Loucy (cell line): ENCODE measurements at regions not wholly inside any gene's neighbourhood (a gene's known extent, or its start where the extent isn't known, plus 50 kb on each side); places are given as distances from the start of the nearest gene placed in this dataset.

ENCODE experiments used
- H2AFZ ChIP-seq: fragments of 200-600 bp; sonication (generic); 2 replicates; pipeline ENCODE4 v1.6.0; 2016; ENCODE audit warnings: antibody characterized with exemption, mild to moderate bottlenecking, low read length, moderate library complexity
- H3F3A ChIP-seq: fragments of 200-600 bp; 2 replicates; pipeline ENCODE4 v1.6.0; 2016; ENCODE audit warnings: antibody characterized with exemption, low read depth, mild to moderate bottlenecking
- H3K27me3 ChIP-seq: fragments of 200-600 bp; sonication (generic); 2 replicates; pipeline ENCODE4 v1.6.1; 2014; ENCODE audit warnings: low read length, mild to moderate bottlenecking; ENCODE audit not compliant: insufficient read depth, poor library complexity, severe bottlenecking
- H3K36me3 ChIP-seq: fragments of 200-600 bp; sonication (generic); 2 replicates; pipeline ENCODE4 v1.6.1; 2016; ENCODE audit warnings: low read length; ENCODE audit not compliant: insufficient read depth
- H3K4me1 ChIP-seq: fragments of 200-600 bp; sonication (generic); 2 replicates; pipeline ENCODE4 v1.5.1; 2014; ENCODE audit warnings: low read length, mild to moderate bottlenecking; ENCODE audit not compliant: insufficient read depth, poor library complexity, severe bottlenecking
- H3K4me2 ChIP-seq: fragments of 200-600 bp; sonication (generic); 2 replicates; pipeline ENCODE4 v1.6.0; 2014; ENCODE audit warnings: antibody characterized with exemption, low read length, low read depth, mild to moderate bottlenecking; ENCODE audit not compliant: poor library complexity, severe bottlenecking
- H3K4me3 ChIP-seq: fragments of 200-600 bp; sonication (generic); 2 replicates; pipeline ENCODE4 v1.5.1; 2014; ENCODE audit warnings: low read length, mild to moderate bottlenecking, mixed read lengths; ENCODE audit not compliant: poor library complexity, severe bottlenecking
- H3K79me2 ChIP-seq: fragments of 200-600 bp; sonication (generic); 2 replicates; pipeline ENCODE4 v1.6.1; 2014; ENCODE audit warnings: low read length; ENCODE audit not compliant: insufficient read depth
- H3K9ac ChIP-seq: fragments of 200-600 bp; sonication (generic); 2 replicates; pipeline ENCODE4 v1.6.0; 2014; ENCODE audit warnings: mild to moderate bottlenecking, low read depth, low read length, moderate library complexity; ENCODE audit not compliant: poor library complexity, severe bottlenecking
- H3K9me2 ChIP-seq: fragments of 200-600 bp; sonication (generic); replicated peaks from 2 replicates; pipeline ENCODE4 v1.6.1; 2016; ENCODE audit warnings: low read depth, low read length, mixed read lengths
- H3K9me3 ChIP-seq: fragments of 200-600 bp; sonication (generic); 2 replicates; pipeline ENCODE4 v1.6.1; 2014; ENCODE audit warnings: mild to moderate bottlenecking, antibody characterized with exemption, low read length, low read depth; ENCODE audit not compliant: insufficient read depth
- H4K20me1 ChIP-seq: fragments of 200-600 bp; sonication (generic); 2 replicates; pipeline ENCODE4 v1.6.0; 2014; ENCODE audit warnings: antibody characterized with exemption, low read length, mild to moderate bottlenecking; ENCODE audit not compliant: insufficient read depth, poor library complexity, severe bottlenecking
- CTCF ChIP-seq: fragments of 200-600 bp; sonication (generic); conservative IDR thresholded peaks from 2 replicates; pipeline ENCODE4 v1.5.1; 2014; ENCODE audit warnings: mild to moderate bottlenecking, antibody characterized with exemption, low read length
- EZH2phosphoT487 ChIP-seq: fragments of 200-600 bp; IDR thresholded peaks from 2 replicates; pipeline ENCODE4 v1.6.1; 2018; ENCODE audit warnings: antibody characterized with exemption, mild to moderate bottlenecking, moderate library complexity, borderline replicate concordance

GRCh38 chr14:26761532-26761931 is 163.7 kb upstream of the NOVA1 start:
- TF ChIP-seq EZH2phosphoT487 = no peak
- no peak for TF ChIP-seq CTCF
- Histone ChIP-seq H3K4me3 (no peak overlapping the region), H2AFZ (no peak overlapping the region), H3F3A (no peaks in the 10 kb centered on the region), H3K9me3 (no peaks in the 10 kb centered on the region), H4K20me1 (no peaks in the 10 kb centered on the region), H3K4me2 (no peak overlapping the region), H3K4me1 (no peaks in the 10 kb centered on the region), H3K36me3 (no peaks in the 10 kb centered on the region), H3K9ac (no peak overlapping the region), H3K9me2 (no peaks in the 10 kb centered on the region), H3K79me2 (no peaks in the 10 kb centered on the region), H3K27me3 (no peaks in the 10 kb centered on the region)

- Histone ChIP-seq H3K4me2 (no peak overlapping the region), H3K27me3 (no peaks in the 10 kb centered on the region), H2AFZ (no peak overlapping the region), H3K36me3 (no peaks in the 10 kb centered on the region), H3K9me3 (no peaks in the 10 kb centered on the region), H3K9ac (no peak overlapping the region), H4K20me1 (no peaks in the 10 kb centered on the region), H3K4me1 (no peaks in the 10 kb centered on the region), H3F3A (no peaks in the 10 kb centered on the region), H3K79me2 (no peaks in the 10 kb centered on the region), H3K4me3 (no peak overlapping the region), H3K9me2 (no peaks in the 10 kb centered on the region)
- TF ChIP-seq EZH2phosphoT487 = no peak
- TF ChIP-seq CTCF = no peak
Observed at GRCh38 chr14:26765301-26765700, 167.5 kb upstream of the NOVA1 start.

GRCh38 chr14:26765768-26766520 is 168.1 kb upstream of the NOVA1 start:
- Histone ChIP-seq H3K36me3 (no peaks in the 10 kb centered on the region), H3K4me3 (no peak overlapping the region), H3F3A (no peaks in the 10 kb centered on the region), H2AFZ (no peak overlapping the region), H3K79me2 (no peaks in the 10 kb centered on the region), H3K9me2 (no peaks in the 10 kb centered on the region), H4K20me1 (no peaks in the 10 kb centered on the region), H3K27me3 (no peaks in the 10 kb centered on the region), H3K9me3 (no peaks in the 10 kb centered on the region), H3K4me2 (no peak overlapping the region), H3K4me1 (no peaks in the 10 kb centered on the region), H3K9ac (no peak overlapping the region)
- TF ChIP-seq EZH2phosphoT487 = no peak
- TF ChIP-seq CTCF = no peak
